H1 (cell line): ENCODE measurements at regions not wholly inside any gene's neighbourhood (a gene's known extent, or its start where the extent isn't known, plus 50 kb on each side); places are given as distances from the start of the nearest gene placed in this dataset.
"Not testable (repeated sequence)": the region's sequence is repeated elsewhere in the genome, so short reads cannot be mapped to it uniquely, and the experiment has no call there.

Experiments used
- CTCF ChIA-PET: fragments of 300-600 bp; sonication (Branson Sonifier 250); formaldehyde crosslinking; loops from one replicate; lab custom pipeline; 2021; ENCODE audit not compliant: partially characterized antibody; lab: Charles Lee
- POLR2A ChIA-PET: fragments of 300-600 bp; sonication (Branson Sonifier 250); formaldehyde crosslinking; loops from one replicate; lab custom pipeline; 2021; ENCODE audit warnings: inconsistent platforms; ENCODE audit not compliant: partially characterized antibody; lab: Charles Lee
- DNase-seq, 2 experiments: peaks; one replicate each; pipeline versions ENCODE4 v3.0.0 to v3.0.0-alpha.2; 2010 to 2022; ENCODE audit warnings: low spot score in 2 of 2, low read depth in 1 of 2, mixed read lengths in 1 of 2
- FAIRE-seq: peaks from 2 replicates; lab custom pipeline; 2011; peaks lifted over from hg19 to GRCh38; lab: Jason Lieb, UNC
- H2AFZ ChIP-seq: 2 replicates; pipeline ENCODE4 v1.8.1; 2012; ENCODE audit warnings: low read length, inconsistent platforms
- H2AK5ac ChIP-seq: 2 replicates; pipeline ENCODE4 v1.6.1; 2013; ENCODE audit warnings: low read depth, low read length
- H2BK120ac ChIP-seq: replicated peaks from 2 replicates; pipeline ENCODE3; 2013; ENCODE audit warnings: low read depth, low read length, inconsistent platforms
- H2BK12ac ChIP-seq: 2 replicates; pipeline ENCODE4 v1.6.1; 2013; ENCODE audit warnings: low read depth, low read length
- H2BK15ac ChIP-seq: 2 replicates; pipeline ENCODE4 v1.6.1; 2013; ENCODE audit warnings: low read length
- H2BK20ac ChIP-seq: 2 replicates; pipeline ENCODE4 v1.6.1; 2013; ENCODE audit warnings: low read length
- H2BK5ac ChIP-seq: 2 replicates; pipeline ENCODE4 v1.6.1; 2013; ENCODE audit warnings: low read depth, low read length
- H3K14ac ChIP-seq: 2 replicates; pipeline ENCODE4 v1.6.1; 2013; ENCODE audit warnings: inconsistent platforms; ENCODE audit not compliant: insufficient read length
- H3K18ac ChIP-seq: 2 replicates; pipeline ENCODE4 v1.6.1; 2013; ENCODE audit warnings: low read length; ENCODE audit errors: extremely low read depth
- H3K23ac ChIP-seq: 2 replicates; pipeline ENCODE4 v1.6.1; 2013; ENCODE audit warnings: inconsistent platforms; ENCODE audit not compliant: insufficient read length
- H3K23me2 ChIP-seq: 2 replicates; pipeline ENCODE4 v1.6.1; 2013; ENCODE audit warnings: low read depth, low read length
- H3K27ac ChIP-seq: 2 replicates; pipeline ENCODE4 v1.6.1; 2011; ENCODE audit warnings: low read depth, low read length, inconsistent platforms
- H3K27me3 ChIP-seq, 4 experiments: replicated peaks in 1 of 4; 1 replicate in 1 of 4; 2 replicates in 3 of 4; pipeline versions ENCODE4 v1.6.1 to v1.8.1; 2011 to 2013; ENCODE audit warnings: low read length in 3 of 4, mild to moderate bottlenecking in 3 of 4, inconsistent platforms in 2 of 4, mixed read lengths in 2 of 4, moderate library complexity in 1 of 4; ENCODE audit not compliant: control insufficient read depth in 3 of 4, insufficient read depth in 3 of 4; ENCODE audit errors: extremely low read depth in 1 of 4
- H3K36me3 ChIP-seq, 4 experiments: 2 replicates each; pipeline versions ENCODE4 v1.6.1 to v1.8.1; 2011 to 2013; ENCODE audit warnings: mild to moderate bottlenecking in 4 of 4, low read length in 3 of 4, moderate library complexity in 2 of 4, control low read depth in 1 of 4, inconsistent platforms in 1 of 4; ENCODE audit not compliant: insufficient read depth in 4 of 4, control insufficient read depth in 2 of 4
- H3K4ac ChIP-seq: replicated peaks from 2 replicates; pipeline ENCODE3; 2013; ENCODE audit warnings: low read length, low read depth, mixed read lengths, inconsistent platforms; ENCODE audit not compliant: insufficient read length
- H3K4me1 ChIP-seq, 4 experiments: replicated peaks in 1 of 4; 1 replicate in 1 of 4; 2 replicates in 3 of 4; pipeline versions ENCODE4 v1.6.1 to v1.8.1; 2011 to 2013; ENCODE audit warnings: low read length in 3 of 4, inconsistent platforms in 2 of 4, mixed read lengths in 1 of 4; ENCODE audit not compliant: insufficient read depth in 4 of 4, control insufficient read depth in 3 of 4
- H3K4me2 ChIP-seq, 2 experiments: 2 replicates each; pipeline versions ENCODE4 v1.6.1 to v1.8.1; 2011 to 2013; ENCODE audit warnings: low read depth in 2 of 2, low read length in 2 of 2, control low read depth in 1 of 2, inconsistent platforms in 1 of 2, mild to moderate bottlenecking in 1 of 2; ENCODE audit not compliant: insufficient read depth in 1 of 2
- H3K4me3 ChIP-seq, 4 experiments: fragments of 200-600, 300-600 bp in 1 of 4; sonication (generic), shearing (Covaris generic), sonication (Bioruptor Twin) in 1 of 4; 2 replicates each; pipeline versions ENCODE4 v1.5.1 to v1.8.1; 2011 to 2016; ENCODE audit warnings: low read length in 4 of 4, low read depth in 3 of 4, control low read depth in 2 of 4, inconsistent platforms in 2 of 4, mild to moderate bottlenecking in 2 of 4, mixed read lengths in 1 of 4, moderate library complexity in 1 of 4; ENCODE audit not compliant: insufficient read depth in 2 of 4; ENCODE audit errors: extremely low read depth in 1 of 4
- H3K56ac ChIP-seq: replicated peaks from 2 replicates; pipeline ENCODE3; 2013; ENCODE audit warnings: low read depth, mild to moderate bottlenecking, mixed read lengths, low read length, inconsistent platforms; ENCODE audit not compliant: insufficient read length
- H3K79me1 ChIP-seq: 2 replicates; pipeline ENCODE4 v1.6.1; 2013; ENCODE audit warnings: low read depth, low read length, control low read depth
- H3K79me2 ChIP-seq, 2 experiments: 2 replicates each; pipeline versions ENCODE4 v1.6.1 to v1.8.1; 2012 to 2013; ENCODE audit warnings: low read length in 2 of 2, mild to moderate bottlenecking in 2 of 2, inconsistent platforms in 1 of 2; ENCODE audit not compliant: insufficient read depth in 2 of 2, control insufficient read depth in 1 of 2
- H3K9ac ChIP-seq, 4 experiments: replicated peaks in 1 of 4; 1 replicate in 1 of 4; 2 replicates in 3 of 4; pipeline versions ENCODE4 v1.6.1 to v1.8.1; 2011 to 2013; ENCODE audit warnings: low read depth in 3 of 4, low read length in 3 of 4, control low read depth in 2 of 4, mild to moderate bottlenecking in 2 of 4, moderate library complexity in 2 of 4, inconsistent platforms in 1 of 4; ENCODE audit errors: extremely low read depth in 1 of 4
- H3K9me3 ChIP-seq, 2 experiments: 2 replicates each; pipeline versions ENCODE4 v1.6.1 to v1.8.1; 2012 to 2013; ENCODE audit warnings: mild to moderate bottlenecking in 2 of 2, moderate library complexity in 2 of 2, control low read depth in 1 of 2, inconsistent platforms in 1 of 2, low read depth in 1 of 2, low read length in 1 of 2, mixed read lengths in 1 of 2; ENCODE audit not compliant: insufficient read depth in 2 of 2
- H4K20me1 ChIP-seq, 2 experiments: replicated peaks in 1 of 2; 2 replicates each; pipeline versions ENCODE3 to v1.8.1; 2011 to 2013; ENCODE audit warnings: inconsistent platforms in 2 of 2, low read length in 2 of 2, mild to moderate bottlenecking in 1 of 2; ENCODE audit not compliant: insufficient read depth in 2 of 2, control insufficient read depth in 1 of 2
- H4K5ac ChIP-seq: 2 replicates; pipeline ENCODE4 v1.6.1; 2013; ENCODE audit warnings: low read length, low read depth, mixed read lengths, inconsistent platforms; ENCODE audit not compliant: insufficient read length
- H4K8ac ChIP-seq: 2 replicates; pipeline ENCODE4 v1.8.0; 2013; ENCODE audit warnings: mild to moderate bottlenecking, moderate library complexity, low read length, inconsistent platforms; ENCODE audit not compliant: insufficient read depth; ENCODE audit errors: extremely low read depth
- H4K91ac ChIP-seq: replicated peaks from 2 replicates; pipeline ENCODE3; 2013; ENCODE audit warnings: low read length, mixed read lengths, inconsistent platforms; ENCODE audit not compliant: insufficient read length
- WGBS, 2 experiments: shearing (Covaris generic) in 1 of 2; methylation state at CpG; one replicate each; pipeline versions ENCODE4 v1.1.6 to v1.1.7; 2013 to 2015; ENCODE audit warnings: low lambda C conversion rate in 2 of 2, mixed read lengths in 2 of 2, inconsistent platforms in 1 of 2, low coverage in 1 of 2, missing lambda C conversion rate in 1 of 2; ENCODE audit not compliant: insufficient replicate concordance in 2 of 2, insufficient coverage in 1 of 2, insufficient read length in 1 of 2; ENCODE audit errors: extremely low coverage in 1 of 2, missing lambda C conversion rate in 1 of 2; 5-methylcytosine and 5-hydroxymethylcytosine counted together

- H3K4me2 ChIP-seq, POLR2A ChIA-PET, H4K5ac ChIP-seq, H2BK20ac ChIP-seq, H3K56ac ChIP-seq, H3K23ac ChIP-seq, H3K9me3 ChIP-seq, H2BK5ac ChIP-seq, H3K27ac ChIP-seq, H3K4me1 ChIP-seq, H3K14ac ChIP-seq, H4K8ac ChIP-seq, DNase-seq, H3K18ac ChIP-seq, H3K9ac ChIP-seq, H2BK12ac ChIP-seq, H3K23me2 ChIP-seq, H3K79me1 ChIP-seq, H2BK15ac ChIP-seq, FAIRE-seq, H2AFZ ChIP-seq, H4K91ac ChIP-seq, H3K27me3 ChIP-seq, H3K79me2 ChIP-seq, H4K20me1 ChIP-seq, H3K36me3 ChIP-seq, H3K4me3 ChIP-seq, H2AK5ac ChIP-seq, H3K4ac ChIP-seq, H2BK120ac ChIP-seq: not testable (repeated sequence)
- WGBS, 2 experiments, result 82% methylated on average over 3 of the region's 3 CpGs; no CpG with 5 or more reads in 1 of the 2 experiments
- CTCF ChIA-PET, result interaction anchor here (1.1 kb wide), 1 partner anchor 9 kb away, joined by 3 read pairs; no protein-coding TSS in a partner anchor
Observed at GRCh38 chr12:116327992-116328391, 50.5 kb upstream of the MED13L start.
